Amniotic epithelial cell (primary cell): ENCODE measurements at regions not wholly inside any gene's neighbourhood (a gene's known extent, or its start where the extent isn't known, plus 50 kb on each side); places are given as distances from the start of the nearest gene placed in this dataset.
"Not testable (repeated sequence)": the region's sequence is repeated elsewhere in the genome, so short reads cannot be mapped to it uniquely, and the experiment has no call there.

Experiments
- DNase-seq: peaks from one replicate; pipeline ENCODE4 v3.0.0-alpha.2; 2010; ENCODE audit warnings: low read depth

- DNase-seq = not testable (repeated sequence)
Observed at GRCh38 chr1:146281522-146281921, 52.7 kb upstream of the NOTCH2NLA start.

DNA sequence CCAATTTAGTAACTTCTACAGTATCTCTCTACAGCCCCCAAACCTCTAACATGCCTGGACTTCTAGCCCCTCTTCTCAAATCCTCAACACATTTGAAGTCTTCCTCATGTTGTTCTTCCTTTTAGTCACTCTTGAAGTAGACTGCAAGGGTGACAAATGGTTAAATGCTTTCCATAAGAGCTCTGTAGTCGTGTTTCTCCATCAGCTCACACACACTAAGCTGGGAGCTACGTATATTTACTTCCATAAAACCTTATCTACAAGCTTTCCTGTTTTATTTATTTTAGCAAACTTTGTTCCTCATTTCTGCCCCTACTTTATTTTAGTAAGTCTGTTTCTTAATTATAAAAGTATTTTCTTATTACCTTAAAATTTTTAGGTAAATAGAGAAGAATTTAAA is 49.9 kb upstream of the NOTCH2NLA start:
- not testable (repeated sequence) for DNase-seq
